ENCODE measurements at regions not wholly inside any gene's neighbourhood (a gene's known extent, or its start where the extent isn't known, plus 50 kb on each side); places are given as distances from the start of the nearest gene placed in this dataset.

DNA sequence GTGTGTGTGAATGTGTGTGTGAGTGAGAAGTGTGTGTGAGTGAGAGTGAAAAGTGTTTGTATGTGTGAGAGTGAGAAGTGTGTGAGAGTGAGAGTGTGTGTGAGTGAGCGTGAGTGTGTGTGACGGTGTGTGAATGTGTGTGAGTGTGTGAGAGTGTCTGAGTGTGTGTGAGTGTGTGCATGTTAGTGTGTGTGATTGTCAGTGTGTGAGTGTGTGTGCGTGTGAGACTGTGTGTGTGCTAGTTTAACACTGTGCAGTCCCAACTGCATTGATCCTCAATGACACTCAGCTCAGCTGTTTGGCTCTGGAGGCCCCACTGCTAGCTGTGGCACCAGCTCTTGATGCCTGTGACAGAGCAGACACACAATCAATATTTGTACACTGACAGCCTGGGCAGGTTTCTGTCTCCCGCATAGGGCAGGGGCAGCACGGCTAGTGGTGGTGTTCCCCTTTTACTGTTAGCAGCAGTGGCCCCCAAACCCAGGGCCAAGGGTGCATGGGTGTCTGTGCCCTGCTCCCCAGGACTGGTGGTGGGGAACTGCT, 135.0 kb downstream of the INHBB start:
- DNase-seq: no peak

DNA sequence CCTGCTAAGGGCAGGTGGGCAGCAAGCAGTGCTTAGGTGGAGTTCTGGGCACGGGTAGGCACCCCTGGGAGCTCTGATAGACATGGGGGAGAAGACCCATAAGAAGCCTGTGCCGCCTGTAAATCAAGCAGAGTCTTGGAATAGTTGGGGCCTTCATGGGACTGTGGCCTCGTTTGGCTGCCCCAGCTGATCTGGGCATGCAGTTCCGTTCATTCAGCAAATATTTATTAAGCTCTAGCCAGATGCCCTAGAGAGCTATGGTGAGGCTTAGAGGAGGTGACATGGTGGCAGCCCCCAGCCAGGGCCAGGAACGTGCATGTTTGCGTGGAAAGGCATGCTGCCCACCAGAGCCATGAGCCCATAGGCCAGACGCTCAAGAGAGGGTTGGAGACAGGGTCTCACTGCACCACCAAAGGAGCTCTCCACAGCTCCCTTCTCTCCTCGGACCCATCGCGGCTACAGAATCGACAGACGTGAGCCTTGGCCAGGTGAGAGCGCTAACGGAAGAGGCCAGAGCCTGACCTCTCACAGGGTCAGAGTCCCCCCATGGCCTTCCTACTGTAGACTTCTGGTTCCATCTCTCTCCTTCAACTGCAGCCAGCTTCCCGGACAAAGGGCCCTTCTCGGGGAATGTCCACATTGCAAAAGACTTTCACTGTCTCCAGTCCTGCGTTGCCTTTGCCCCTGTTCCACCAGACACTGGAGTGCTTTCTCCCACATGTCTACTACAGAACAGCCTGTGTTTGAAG, 135.7 kb downstream of the INHBB start:
- no peak for DNase-seq

DNA sequence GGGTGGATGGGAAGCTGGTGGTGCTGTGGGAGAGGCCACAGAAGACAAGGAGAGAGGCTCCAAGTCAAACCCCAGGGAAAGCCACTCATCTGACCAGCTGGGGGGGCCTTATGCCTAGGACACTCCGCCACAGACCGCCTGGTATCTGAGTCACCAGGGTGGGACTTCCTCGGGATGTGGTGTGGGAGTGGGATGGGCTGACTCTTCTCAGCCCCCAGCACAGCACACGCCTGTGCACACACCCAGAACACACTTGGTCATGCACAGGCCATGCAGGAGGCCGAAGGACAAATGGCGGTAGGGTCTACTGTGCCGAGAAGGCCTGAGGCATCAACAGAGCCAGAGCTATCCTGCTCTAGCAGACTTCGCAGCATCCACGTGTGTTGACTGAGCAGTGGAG, 136.4 kb downstream of the INHBB start:
- no peak for DNase-seq

DNA sequence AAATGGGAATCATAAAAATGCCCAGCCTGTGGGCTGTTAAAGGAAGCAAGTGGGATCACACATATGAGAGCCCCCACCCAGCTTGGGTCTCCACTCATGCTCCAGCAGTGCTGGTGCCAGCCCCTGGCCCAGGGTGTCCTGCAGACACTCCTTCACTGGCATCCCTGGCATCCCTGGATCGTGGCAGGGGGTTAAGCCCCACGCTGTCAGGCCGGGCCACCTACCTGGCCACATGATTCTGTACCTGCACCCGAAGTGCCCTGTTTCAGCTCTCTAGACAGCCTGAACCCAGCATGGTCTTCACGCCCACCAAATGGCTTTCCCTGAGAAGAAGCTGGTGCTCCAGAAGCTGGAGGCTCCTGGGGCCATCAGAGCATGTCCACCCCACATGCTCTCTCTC, 137.4 kb downstream of the INHBB start:
- no peak for DNase-seq

DNA sequence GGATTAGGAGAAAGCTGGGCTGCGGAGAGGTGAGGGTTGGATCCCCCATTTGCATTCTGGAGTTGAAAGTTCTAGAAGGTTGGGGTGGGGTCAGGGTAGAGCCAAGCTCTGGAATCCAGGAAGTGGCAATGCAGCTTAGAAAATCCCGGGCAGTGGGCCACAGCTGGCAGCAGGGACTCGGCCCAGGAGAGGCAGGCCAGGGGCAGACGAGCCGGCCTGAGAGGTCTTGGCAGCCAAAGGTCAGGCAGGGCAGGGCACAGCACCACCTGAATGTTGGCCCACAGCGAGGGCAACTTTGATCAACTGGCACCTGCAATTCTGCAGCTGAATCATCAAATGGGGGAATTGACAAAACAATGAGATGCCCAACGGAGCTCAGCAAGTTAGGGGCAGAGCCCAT, 139.2 kb downstream of the INHBB start:
- DNase-seq: no peak

DNA sequence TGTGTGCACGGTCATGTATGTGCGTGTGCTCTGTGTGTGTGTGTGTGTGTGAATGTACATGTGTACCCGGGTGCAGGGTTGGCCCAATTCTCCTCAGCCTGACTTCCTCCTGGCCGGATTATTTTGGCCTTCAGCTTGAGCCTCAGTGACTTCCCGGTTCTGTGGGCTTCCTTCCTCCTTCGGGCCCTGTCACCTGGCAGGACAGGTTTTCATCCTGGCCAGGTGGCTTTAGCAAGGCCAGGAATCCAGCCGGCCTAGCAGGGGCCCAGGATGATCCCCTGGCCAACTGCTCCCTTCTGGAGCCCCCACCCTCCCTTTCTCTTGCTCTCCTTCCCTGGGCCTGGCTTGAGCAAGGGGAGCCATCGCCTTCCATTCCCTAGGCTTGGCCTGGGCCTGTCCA, 140.5 kb downstream of the INHBB start:
- no peak for DNase-seq

DNA sequence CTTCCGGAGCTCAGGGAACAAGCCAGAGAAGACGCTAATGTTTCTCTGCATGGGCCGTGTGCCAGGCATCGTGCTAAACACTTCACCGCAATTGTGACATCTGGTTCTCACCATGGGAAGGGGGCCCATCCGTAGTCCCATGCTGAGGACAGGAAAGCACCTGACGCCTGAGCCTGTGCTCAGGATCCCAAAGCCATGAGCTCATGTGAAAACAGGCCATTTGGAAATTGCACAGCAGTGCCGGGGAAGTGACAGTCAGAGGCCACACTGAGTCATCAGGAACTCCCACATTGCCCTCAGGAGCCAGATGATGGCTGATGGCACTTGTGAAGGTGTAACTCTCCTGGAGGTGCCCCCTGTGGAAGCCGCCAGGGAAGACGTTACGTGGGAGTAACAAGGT, 141.0 kb downstream of the INHBB start:
- no peak for DNase-seq

DNA sequence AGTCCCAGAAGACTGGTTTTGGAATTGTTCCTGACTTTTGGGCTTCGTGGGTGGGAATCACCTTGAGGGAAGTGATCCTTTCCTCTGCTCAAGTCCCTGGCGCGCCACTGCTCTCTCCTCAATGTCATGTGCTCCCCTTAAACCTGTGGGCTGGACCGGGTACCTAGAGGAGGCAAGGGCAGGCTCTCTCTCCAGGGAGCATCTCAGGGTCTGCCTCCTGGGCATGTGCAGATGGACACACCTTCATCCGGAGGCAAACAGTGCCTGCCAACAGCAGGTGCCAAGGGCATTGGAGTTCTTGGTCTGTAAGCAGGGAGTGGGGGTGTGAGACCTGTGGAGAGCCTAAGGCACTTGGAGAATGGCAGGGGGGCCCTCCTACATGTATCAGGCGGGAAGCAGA, 142.6 kb downstream of the INHBB start:
- DNase-seq: no peak

DNA sequence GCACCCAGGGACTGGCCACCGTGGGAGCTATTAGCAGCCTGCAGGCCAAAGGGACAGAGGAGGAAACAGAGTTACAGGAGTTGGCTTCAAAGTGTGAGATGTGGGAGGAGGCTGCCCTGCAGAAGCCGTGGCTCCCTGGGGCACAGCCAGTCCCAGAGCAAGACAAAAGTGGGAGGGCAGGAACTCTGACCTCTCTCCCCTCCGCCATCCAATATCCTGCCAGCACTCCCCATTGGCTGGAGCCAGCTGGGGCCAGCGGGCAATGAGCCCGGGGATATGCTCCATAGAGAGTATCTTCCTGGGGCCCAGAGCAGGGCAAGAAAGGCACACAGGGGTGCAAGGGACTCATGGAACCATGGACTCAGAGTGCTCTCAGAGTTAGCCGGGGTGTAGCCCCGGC, 143.1 kb downstream of the INHBB start:
- no peak for DNase-seq

DNA sequence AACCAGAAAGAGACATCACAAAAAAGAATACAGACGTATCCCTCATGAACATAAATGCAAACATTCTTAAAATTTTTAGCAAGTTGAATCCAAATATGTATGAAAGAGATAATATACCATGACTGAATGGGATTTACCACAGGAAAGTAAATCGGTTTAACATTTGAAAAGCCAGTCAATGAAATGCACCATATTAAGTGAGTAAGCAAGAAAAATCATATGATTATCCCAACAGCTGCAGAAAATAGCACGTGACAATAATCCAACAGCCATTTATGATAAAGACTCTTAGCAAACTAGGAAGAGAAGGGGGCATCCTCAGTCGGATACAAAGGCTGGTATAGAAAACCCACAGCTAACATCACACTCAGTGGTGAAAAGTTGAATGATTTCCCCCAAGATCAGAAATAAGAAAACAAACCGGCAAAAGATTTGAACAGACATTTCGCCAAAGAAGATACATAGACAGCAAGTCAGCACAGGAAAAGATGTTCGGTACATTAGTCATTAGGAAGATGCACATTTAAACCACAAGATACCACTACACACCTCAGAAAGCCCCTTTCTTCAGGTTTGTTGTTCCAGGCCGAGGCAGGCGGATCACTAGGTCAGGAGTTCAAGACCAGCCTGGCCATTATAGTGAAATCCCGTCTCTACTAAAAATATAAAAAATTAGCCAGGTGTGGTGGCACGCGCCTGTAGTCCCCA, 144.3 kb downstream of the INHBB start:
- DNase-seq: no peak

DNA sequence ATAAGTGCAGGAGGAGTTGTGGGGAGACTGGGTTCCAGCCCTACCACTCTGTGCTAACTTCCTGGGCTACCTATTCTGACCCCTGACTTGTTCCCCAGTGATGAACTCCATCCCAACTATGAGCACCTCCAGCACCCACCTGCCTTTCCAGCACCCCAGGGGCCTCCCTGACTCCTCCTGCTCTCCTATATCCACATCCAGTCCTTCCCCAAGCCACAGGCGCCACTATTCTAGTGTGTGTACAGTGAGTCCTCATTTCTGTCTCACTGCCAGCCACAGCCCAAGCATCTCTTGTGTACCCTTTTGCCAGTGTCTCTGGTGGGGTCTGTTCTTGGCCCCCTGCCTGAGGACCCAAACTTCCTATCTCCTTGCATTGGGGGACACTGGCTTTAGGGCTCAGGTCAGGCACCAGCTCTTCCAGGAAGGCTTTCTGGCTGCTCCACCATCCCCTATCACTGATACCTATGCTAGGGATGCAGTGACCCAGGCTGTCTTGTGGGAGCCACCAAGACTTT, 145.2 kb downstream of the INHBB start:
- DNase-seq: no peak

DNA sequence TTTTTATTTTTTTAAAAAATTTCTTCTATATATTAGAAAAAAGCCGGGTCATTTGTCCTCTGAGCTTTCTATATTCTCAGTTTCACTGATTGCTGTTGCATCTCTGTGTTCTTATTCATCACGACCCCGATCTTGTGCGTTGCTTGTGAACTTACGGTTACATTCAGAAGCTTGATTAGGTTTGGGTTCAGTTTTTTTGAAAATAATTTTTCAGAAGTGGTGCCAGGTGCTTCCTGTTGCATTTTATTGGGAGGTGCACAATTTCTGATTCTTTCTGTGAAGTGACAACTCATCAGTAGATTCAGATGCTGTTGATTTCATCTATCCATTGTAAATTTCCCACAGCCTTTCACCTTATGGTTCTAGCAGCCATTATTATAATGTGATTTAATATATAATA, 147.3 kb downstream of the INHBB start:
- DNase-seq: no peak

DNA sequence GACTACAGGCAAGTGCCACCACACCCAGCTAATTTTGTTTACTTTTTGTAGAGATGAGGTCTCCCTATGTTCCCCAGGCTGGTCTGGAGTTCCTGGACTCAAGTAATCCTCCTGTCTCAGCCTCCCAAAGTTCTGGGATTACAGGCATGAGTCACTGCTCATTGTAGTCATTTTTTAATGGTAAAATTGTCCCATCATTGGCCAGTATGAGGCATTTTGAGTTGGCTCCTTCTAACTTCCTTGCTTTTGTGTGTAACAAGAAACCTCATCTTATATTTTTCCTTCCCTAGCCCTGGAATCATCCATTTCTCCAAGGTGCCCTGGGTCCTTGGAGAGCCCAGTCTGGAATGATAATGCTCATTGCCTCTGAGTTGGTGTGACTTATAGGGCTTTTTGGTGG, 148.5 kb downstream of the INHBB start:
- DNase-seq: no peak

DNA sequence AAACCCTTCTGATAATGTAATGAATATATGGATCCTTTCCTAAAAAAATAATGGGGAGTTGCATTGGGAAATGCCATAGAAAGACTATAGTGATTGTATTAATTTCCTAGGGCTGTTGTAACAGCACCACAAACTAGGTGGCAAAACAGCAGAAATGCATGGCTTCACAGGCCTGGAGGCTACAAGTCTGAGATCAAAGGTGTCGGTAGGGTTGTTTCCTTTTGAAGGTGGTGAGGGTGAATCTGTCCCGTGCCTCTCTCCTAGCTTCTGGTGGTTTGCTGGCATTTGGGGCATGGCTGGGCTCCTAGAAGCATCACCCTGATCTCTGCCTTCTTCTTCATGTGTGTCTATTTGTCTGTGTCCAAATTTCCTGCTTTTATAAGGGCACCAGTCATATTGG, 149.7 kb downstream of the INHBB start:
- no peak for DNase-seq

DNA sequence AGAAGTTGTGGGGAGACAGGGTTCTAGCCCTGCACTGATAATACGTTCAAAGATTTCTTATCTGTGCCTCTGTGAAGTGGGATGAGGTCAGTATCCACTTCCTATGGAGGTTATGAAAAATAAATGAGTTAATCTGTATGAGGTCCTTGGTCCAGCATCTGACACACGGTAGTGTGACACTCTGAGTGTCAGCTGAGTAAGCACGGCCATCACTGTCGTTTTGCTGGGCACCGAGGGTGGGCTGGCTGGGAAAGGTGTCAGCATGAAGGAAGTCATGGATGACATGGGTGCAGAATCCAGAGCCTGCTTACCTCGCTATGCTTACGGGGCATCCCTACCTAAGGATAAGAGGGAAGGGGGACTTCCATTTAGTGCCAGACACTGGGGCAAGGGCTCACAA, 150.3 kb downstream of the INHBB start:
- no peak for DNase-seq

DNA sequence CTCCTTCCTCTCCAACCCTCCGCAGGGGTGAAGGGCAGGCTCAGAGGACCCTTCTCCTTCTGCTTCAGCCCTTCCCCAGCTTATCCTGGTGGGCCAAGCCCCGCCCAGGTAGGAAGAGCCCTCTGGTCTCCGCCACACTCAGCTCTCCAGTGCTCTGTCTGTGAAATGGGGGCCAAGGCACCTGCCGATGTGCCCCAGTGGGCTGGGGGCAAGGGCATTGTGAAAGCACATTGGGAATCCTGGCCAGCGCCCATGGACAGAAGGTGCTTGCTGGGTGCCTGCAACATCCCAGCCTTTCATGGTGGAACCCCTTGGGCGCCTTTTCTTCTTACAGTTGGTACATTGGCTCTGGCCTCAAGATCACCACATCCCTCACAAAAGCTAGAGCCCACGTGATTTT, 150.8 kb downstream of the INHBB start:
- no peak for DNase-seq

DNA sequence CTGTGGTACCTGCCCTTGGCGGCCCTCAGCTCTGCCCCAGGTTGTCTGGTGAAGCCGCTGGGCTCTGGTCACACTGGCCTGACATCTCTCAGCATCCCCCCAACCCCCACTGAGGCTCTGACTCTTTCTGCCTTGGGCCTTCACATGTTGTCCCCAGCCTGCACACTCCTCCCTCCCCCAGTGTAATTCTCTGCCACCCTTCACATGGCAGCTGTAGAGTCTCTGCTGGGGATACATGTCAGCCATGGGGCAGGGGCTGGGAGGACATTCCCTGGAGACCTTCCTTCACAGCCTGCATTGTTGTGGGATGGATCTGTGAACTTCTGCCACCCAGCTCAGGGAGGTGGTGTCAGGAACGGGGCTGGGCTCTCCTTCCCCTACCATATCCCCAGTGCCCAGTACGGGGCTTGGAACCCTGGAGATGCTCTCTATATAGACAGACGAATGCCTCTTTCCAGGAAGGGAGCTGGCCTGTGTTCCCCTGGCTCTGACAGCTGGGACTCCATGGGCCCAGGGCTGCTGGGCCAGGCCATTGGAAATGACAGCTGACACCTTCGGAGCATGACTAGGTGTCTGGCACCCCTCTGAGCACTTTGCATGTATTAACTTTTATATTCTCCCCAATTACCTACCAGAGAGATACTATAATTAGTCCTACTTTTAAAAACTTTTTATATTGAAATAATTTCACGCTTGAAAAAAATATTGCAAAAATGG, 151.5 kb downstream of the INHBB start:
- DNase-seq: no peak

DNA sequence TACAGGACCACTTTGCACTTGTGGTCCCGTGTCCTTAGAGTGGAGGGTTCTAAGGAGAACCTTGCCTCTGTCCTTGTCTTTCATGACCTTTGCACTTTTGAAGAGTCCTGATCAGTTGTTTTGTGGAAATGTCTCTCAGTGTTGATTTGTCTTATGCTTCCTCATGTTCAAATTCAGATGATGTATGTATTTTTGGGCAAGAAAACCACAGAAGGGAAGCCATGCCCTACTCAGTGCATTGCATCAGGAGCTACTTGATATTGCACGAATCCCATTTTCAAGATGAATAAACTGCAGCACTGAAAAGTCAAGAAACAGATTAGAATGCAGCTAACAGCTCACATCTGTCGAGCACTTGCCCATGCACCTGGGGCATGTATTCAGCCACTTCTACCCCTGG, 152.2 kb downstream of the INHBB start:
- DNase-seq: no peak

DNA sequence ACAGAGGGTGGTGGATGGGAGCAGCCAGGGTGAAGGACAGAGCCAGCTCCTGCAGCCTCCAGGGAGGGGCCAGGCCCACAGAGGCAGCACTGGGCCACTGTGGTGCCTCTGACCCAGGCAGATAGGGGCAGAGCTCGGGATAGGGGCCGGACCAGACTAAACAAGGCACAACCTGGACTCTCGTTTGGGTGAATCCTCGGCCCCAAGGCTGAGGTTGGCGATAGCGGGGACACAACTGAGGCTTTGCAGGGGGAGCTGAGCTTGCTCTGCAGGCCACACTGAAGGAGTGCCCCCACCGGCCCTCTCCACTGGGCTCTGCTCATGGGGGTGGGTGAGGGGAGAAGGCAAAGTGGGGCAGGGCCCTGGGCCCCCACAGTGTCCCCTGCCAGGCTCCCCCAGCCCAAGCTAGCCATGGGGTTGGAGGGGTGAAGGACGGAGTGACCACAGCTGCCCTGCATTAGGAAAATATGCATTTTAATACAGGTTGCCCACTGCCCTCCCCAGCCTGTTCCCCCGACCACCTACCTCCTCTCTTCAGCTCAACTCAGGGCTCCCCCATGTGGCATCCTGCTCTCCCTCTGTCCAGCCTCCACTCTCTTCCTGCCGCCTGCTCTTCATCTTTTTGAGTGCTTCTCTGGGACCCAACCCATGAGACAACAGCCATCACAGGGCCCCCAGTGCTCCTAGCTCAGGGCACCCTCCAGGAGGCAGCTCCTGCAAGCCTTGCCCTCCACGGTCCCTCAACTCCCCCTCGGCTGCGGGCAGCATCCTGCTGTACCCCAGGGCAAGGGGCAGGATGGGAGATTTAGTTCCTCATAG, 152.8 kb downstream of the INHBB start:
- DNase-seq: no peak

DNA sequence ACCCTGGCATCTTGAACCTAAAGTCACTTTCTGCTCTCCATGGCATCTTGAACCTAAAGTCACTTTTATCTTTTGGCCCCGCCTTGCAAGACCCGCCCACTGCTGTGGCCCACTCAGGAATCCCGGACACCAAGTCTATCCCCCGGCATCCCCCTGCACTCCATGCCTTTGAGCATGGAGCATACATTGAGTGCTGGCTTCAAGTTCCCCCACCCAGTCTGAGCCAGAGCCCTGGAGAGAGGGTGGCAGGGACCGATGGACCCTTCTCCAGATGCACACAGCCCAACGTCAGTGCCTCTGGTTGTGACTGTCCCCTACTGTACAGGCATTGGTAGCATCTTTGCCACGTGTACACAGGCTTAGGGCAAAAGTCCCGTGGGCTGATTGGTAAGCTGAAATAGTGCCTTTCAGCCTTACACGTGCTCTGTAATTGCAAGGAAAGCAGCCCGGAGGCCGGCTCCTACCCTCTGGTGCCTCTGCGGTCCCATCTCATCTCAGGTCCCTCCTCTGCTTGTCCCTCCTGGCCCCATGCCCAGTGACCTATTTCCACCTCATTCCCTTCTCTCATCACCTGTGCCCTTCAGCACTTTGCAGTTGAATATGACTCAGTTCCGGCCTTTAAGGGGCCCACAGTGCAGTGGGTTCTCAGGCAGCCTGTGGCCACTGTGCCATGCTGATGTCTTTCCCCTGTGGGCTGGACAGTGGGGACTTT, 154.0 kb downstream of the INHBB start:
- no peak for DNase-seq

DNA sequence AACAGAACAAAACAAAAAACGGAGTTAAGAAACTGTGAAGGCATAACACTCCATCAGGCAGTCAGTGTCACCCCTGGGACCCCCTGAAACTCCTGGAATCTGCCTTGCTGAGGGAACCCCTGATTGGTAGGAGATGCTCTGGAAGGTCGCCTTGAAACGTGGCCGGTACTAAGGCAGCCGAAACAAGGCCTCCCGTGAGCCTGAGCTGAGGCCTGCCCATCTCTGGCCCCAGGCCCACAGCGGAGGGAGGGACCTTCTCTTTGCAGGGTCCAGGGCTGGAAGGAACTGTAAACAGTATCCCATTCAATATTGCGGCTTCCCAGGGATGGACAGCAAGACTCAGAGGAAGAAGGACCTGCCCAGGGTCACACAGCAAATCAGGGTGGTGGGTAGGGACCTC, 155.7 kb downstream of the INHBB start:
- DNase-seq: no peak

DNA sequence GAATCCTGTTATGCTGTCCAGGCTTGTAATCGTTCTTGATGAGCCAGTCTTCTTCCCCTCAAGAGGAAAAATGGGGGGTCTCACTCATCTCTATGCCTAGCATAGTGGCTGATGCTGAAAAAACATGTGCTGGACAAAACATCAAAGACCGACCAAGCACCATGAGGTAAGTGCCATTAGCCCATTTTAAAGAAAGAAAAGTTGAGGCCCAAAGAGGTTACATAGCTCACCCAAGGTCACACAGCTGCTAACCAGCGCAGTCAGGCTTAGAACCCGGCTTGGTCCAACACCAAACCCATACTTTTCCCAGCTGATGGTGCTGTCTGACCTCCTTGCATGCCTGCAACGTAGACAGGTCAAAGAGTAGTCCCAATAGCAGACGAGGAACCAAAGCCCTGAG, 156.4 kb downstream of the INHBB start:
- no peak for DNase-seq
